H1 (cell line): ENCODE measurements at regions not wholly inside any gene's neighbourhood (a gene's known extent, or its start where the extent isn't known, plus 50 kb on each side); places are given as distances from the start of the nearest gene placed in this dataset.

Source experiments
- CTCF ChIA-PET: fragments of 300-600 bp; sonication (Branson Sonifier 250); formaldehyde crosslinking; loops from one replicate; lab custom pipeline; 2021; ENCODE audit not compliant: partially characterized antibody; lab: Charles Lee
- POLR2A ChIA-PET: fragments of 300-600 bp; sonication (Branson Sonifier 250); formaldehyde crosslinking; loops from one replicate; lab custom pipeline; 2021; ENCODE audit warnings: inconsistent platforms; ENCODE audit not compliant: partially characterized antibody; lab: Charles Lee
- DNase-seq, 2 experiments: peaks; one replicate each; pipeline versions ENCODE4 v3.0.0 to v3.0.0-alpha.2; 2010 to 2022; ENCODE audit warnings: low spot score in 2 of 2, low read depth in 1 of 2, mixed read lengths in 1 of 2
- FAIRE-seq: peaks from 2 replicates; lab custom pipeline; 2011; peaks lifted over from hg19 to GRCh38; lab: Jason Lieb, UNC
- H2AFZ ChIP-seq: 2 replicates; pipeline ENCODE4 v1.8.1; 2012; ENCODE audit warnings: low read length, inconsistent platforms
- H2AK5ac ChIP-seq: 2 replicates; pipeline ENCODE4 v1.6.1; 2013; ENCODE audit warnings: low read depth, low read length
- H2BK120ac ChIP-seq: replicated peaks from 2 replicates; pipeline ENCODE3; 2013; ENCODE audit warnings: low read depth, low read length, inconsistent platforms
- H2BK12ac ChIP-seq: 2 replicates; pipeline ENCODE4 v1.6.1; 2013; ENCODE audit warnings: low read depth, low read length
- H2BK15ac ChIP-seq: 2 replicates; pipeline ENCODE4 v1.6.1; 2013; ENCODE audit warnings: low read length
- H2BK20ac ChIP-seq: 2 replicates; pipeline ENCODE4 v1.6.1; 2013; ENCODE audit warnings: low read length
- H2BK5ac ChIP-seq: 2 replicates; pipeline ENCODE4 v1.6.1; 2013; ENCODE audit warnings: low read depth, low read length
- H3K14ac ChIP-seq: 2 replicates; pipeline ENCODE4 v1.6.1; 2013; ENCODE audit warnings: inconsistent platforms; ENCODE audit not compliant: insufficient read length
- H3K18ac ChIP-seq: 2 replicates; pipeline ENCODE4 v1.6.1; 2013; ENCODE audit warnings: low read length; ENCODE audit errors: extremely low read depth
- H3K23ac ChIP-seq: 2 replicates; pipeline ENCODE4 v1.6.1; 2013; ENCODE audit warnings: inconsistent platforms; ENCODE audit not compliant: insufficient read length
- H3K23me2 ChIP-seq: 2 replicates; pipeline ENCODE4 v1.6.1; 2013; ENCODE audit warnings: low read depth, low read length
- H3K27ac ChIP-seq: 2 replicates; pipeline ENCODE4 v1.6.1; 2011; ENCODE audit warnings: low read depth, low read length, inconsistent platforms
- H3K27me3 ChIP-seq, 4 experiments: replicated peaks in 1 of 4; 1 replicate in 1 of 4; 2 replicates in 3 of 4; pipeline versions ENCODE4 v1.6.1 to v1.8.1; 2011 to 2013; ENCODE audit warnings: low read length in 3 of 4, mild to moderate bottlenecking in 3 of 4, inconsistent platforms in 2 of 4, mixed read lengths in 2 of 4, moderate library complexity in 1 of 4; ENCODE audit not compliant: control insufficient read depth in 3 of 4, insufficient read depth in 3 of 4; ENCODE audit errors: extremely low read depth in 1 of 4
- H3K36me3 ChIP-seq, 4 experiments: 2 replicates each; pipeline versions ENCODE4 v1.6.1 to v1.8.1; 2011 to 2013; ENCODE audit warnings: mild to moderate bottlenecking in 4 of 4, low read length in 3 of 4, moderate library complexity in 2 of 4, control low read depth in 1 of 4, inconsistent platforms in 1 of 4; ENCODE audit not compliant: insufficient read depth in 4 of 4, control insufficient read depth in 2 of 4
- H3K4ac ChIP-seq: replicated peaks from 2 replicates; pipeline ENCODE3; 2013; ENCODE audit warnings: low read length, low read depth, mixed read lengths, inconsistent platforms; ENCODE audit not compliant: insufficient read length
- H3K4me1 ChIP-seq, 4 experiments: replicated peaks in 1 of 4; 1 replicate in 1 of 4; 2 replicates in 3 of 4; pipeline versions ENCODE4 v1.6.1 to v1.8.1; 2011 to 2013; ENCODE audit warnings: low read length in 3 of 4, inconsistent platforms in 2 of 4, mixed read lengths in 1 of 4; ENCODE audit not compliant: insufficient read depth in 4 of 4, control insufficient read depth in 3 of 4
- H3K4me2 ChIP-seq, 2 experiments: 2 replicates each; pipeline versions ENCODE4 v1.6.1 to v1.8.1; 2011 to 2013; ENCODE audit warnings: low read depth in 2 of 2, low read length in 2 of 2, control low read depth in 1 of 2, inconsistent platforms in 1 of 2, mild to moderate bottlenecking in 1 of 2; ENCODE audit not compliant: insufficient read depth in 1 of 2
- H3K4me3 ChIP-seq, 4 experiments: fragments of 200-600, 300-600 bp in 1 of 4; sonication (generic), shearing (Covaris generic), sonication (Bioruptor Twin) in 1 of 4; 2 replicates each; pipeline versions ENCODE4 v1.5.1 to v1.8.1; 2011 to 2016; ENCODE audit warnings: low read length in 4 of 4, low read depth in 3 of 4, control low read depth in 2 of 4, inconsistent platforms in 2 of 4, mild to moderate bottlenecking in 2 of 4, mixed read lengths in 1 of 4, moderate library complexity in 1 of 4; ENCODE audit not compliant: insufficient read depth in 2 of 4; ENCODE audit errors: extremely low read depth in 1 of 4
- H3K56ac ChIP-seq: replicated peaks from 2 replicates; pipeline ENCODE3; 2013; ENCODE audit warnings: low read depth, mild to moderate bottlenecking, mixed read lengths, low read length, inconsistent platforms; ENCODE audit not compliant: insufficient read length
- H3K79me1 ChIP-seq: 2 replicates; pipeline ENCODE4 v1.6.1; 2013; ENCODE audit warnings: low read depth, low read length, control low read depth
- H3K79me2 ChIP-seq, 2 experiments: 2 replicates each; pipeline versions ENCODE4 v1.6.1 to v1.8.1; 2012 to 2013; ENCODE audit warnings: low read length in 2 of 2, mild to moderate bottlenecking in 2 of 2, inconsistent platforms in 1 of 2; ENCODE audit not compliant: insufficient read depth in 2 of 2, control insufficient read depth in 1 of 2
- H3K9ac ChIP-seq, 4 experiments: replicated peaks in 1 of 4; 1 replicate in 1 of 4; 2 replicates in 3 of 4; pipeline versions ENCODE4 v1.6.1 to v1.8.1; 2011 to 2013; ENCODE audit warnings: low read depth in 3 of 4, low read length in 3 of 4, control low read depth in 2 of 4, mild to moderate bottlenecking in 2 of 4, moderate library complexity in 2 of 4, inconsistent platforms in 1 of 4; ENCODE audit errors: extremely low read depth in 1 of 4
- H3K9me3 ChIP-seq, 2 experiments: 2 replicates each; pipeline versions ENCODE4 v1.6.1 to v1.8.1; 2012 to 2013; ENCODE audit warnings: mild to moderate bottlenecking in 2 of 2, moderate library complexity in 2 of 2, control low read depth in 1 of 2, inconsistent platforms in 1 of 2, low read depth in 1 of 2, low read length in 1 of 2, mixed read lengths in 1 of 2; ENCODE audit not compliant: insufficient read depth in 2 of 2
- H4K20me1 ChIP-seq, 2 experiments: replicated peaks in 1 of 2; 2 replicates each; pipeline versions ENCODE3 to v1.8.1; 2011 to 2013; ENCODE audit warnings: inconsistent platforms in 2 of 2, low read length in 2 of 2, mild to moderate bottlenecking in 1 of 2; ENCODE audit not compliant: insufficient read depth in 2 of 2, control insufficient read depth in 1 of 2
- H4K5ac ChIP-seq: 2 replicates; pipeline ENCODE4 v1.6.1; 2013; ENCODE audit warnings: low read length, low read depth, mixed read lengths, inconsistent platforms; ENCODE audit not compliant: insufficient read length
- H4K8ac ChIP-seq: 2 replicates; pipeline ENCODE4 v1.8.0; 2013; ENCODE audit warnings: mild to moderate bottlenecking, moderate library complexity, low read length, inconsistent platforms; ENCODE audit not compliant: insufficient read depth; ENCODE audit errors: extremely low read depth
- H4K91ac ChIP-seq: replicated peaks from 2 replicates; pipeline ENCODE3; 2013; ENCODE audit warnings: low read length, mixed read lengths, inconsistent platforms; ENCODE audit not compliant: insufficient read length
- NRF1 ChIP-seq: IDR thresholded peaks from 2 replicates; pipeline ENCODE4 v1.6.1; 2011; ENCODE audit warnings: mild to moderate bottlenecking, low read depth, low read length, improper control_type of control experiment
- RXRA ChIP-seq: IDR thresholded peaks from 2 replicates; pipeline ENCODE4 v1.6.1; 2011; ENCODE audit warnings: low read depth, mild to moderate bottlenecking, low read length, moderate library complexity; ENCODE audit not compliant: insufficient read depth
- SIN3A ChIP-seq, 2 experiments: IDR thresholded peaks in 1 of 2; conservative IDR thresholded peaks in 1 of 2; 2 replicates each; pipeline ENCODE4 v1.6.1; 2011 to 2012; ENCODE audit warnings: low read length in 2 of 2, improper control_type of control experiment in 1 of 2, low read depth in 1 of 2, mild to moderate bottlenecking in 1 of 2
- SUZ12 ChIP-seq: fragments of 200-600 bp; sonication (generic); IDR thresholded peaks from 2 replicates; pipeline ENCODE4 v1.6.1; 2012; ENCODE audit warnings: mild to moderate bottlenecking, inconsistent platforms, low read length, moderate library complexity, mixed read lengths
- WGBS, 2 experiments: shearing (Covaris generic) in 1 of 2; methylation state at CpG; one replicate each; pipeline versions ENCODE4 v1.1.6 to v1.1.7; 2013 to 2015; ENCODE audit warnings: low lambda C conversion rate in 2 of 2, mixed read lengths in 2 of 2, inconsistent platforms in 1 of 2, low coverage in 1 of 2, missing lambda C conversion rate in 1 of 2; ENCODE audit not compliant: insufficient replicate concordance in 2 of 2, insufficient coverage in 1 of 2, insufficient read length in 1 of 2; ENCODE audit errors: extremely low coverage in 1 of 2, missing lambda C conversion rate in 1 of 2; 5-methylcytosine and 5-hydroxymethylcytosine counted together

- H2BK12ac ChIP-seq: no peak overlapping the region
- 92% methylated on average over 1 of the region's 1 CpG; no CpG with 5 or more reads in 1 of the 2 experiments for WGBS, 2 experiments
- no peaks in the 10 kb centered on the region for H3K9me3 ChIP-seq
- ChIA-PET POLR2A (no interaction called here), CTCF (no interaction called here)
- no peak overlapping the region for H4K91ac ChIP-seq
- no peaks in the 10 kb centered on the region for H4K20me1 ChIP-seq
- no peak overlapping the region for H4K5ac ChIP-seq
- H3K18ac ChIP-seq: no peak overlapping the region; the same call in 1 of the 2 replicates
- H3K79me2 ChIP-seq: no peaks in the 10 kb centered on the region
- H2AFZ ChIP-seq: no peak overlapping the region
- no peak for DNase-seq
- no peak overlapping the region for H3K4ac ChIP-seq
- no peaks in the 10 kb centered on the region for H3K4me1 ChIP-seq
- no peak overlapping the region for H3K23ac ChIP-seq
- no peak overlapping the region for H3K14ac ChIP-seq
- H2BK15ac ChIP-seq: no peak overlapping the region
- H3K27me3 ChIP-seq: no peaks in the 10 kb centered on the region
- H2BK120ac ChIP-seq: no peak overlapping the region
- H3K36me3 ChIP-seq: no peaks in the 10 kb centered on the region
- no peak overlapping the region for H2BK20ac ChIP-seq
- H4K8ac ChIP-seq: no peak overlapping the region
- H2BK5ac ChIP-seq: no peak overlapping the region
- no peak overlapping the region for H3K9ac ChIP-seq
- FAIRE-seq: no peak
- no peak overlapping the region for H3K4me2 ChIP-seq
- TF ChIP-seq SUZ12 (no peak), SIN3A (conservative IDR thresholded peaks at IDR 0.05 in 1 of 2, IDR thresholded peaks at IDR 0.05 in 1 of 2; ENCODE audit: low read depth in 1 of 2, low read length in 2 of 2) (no peak), RXRA (no peak), NRF1 (no peak)
- no peak overlapping the region for H3K56ac ChIP-seq
- no peak overlapping the region for H2AK5ac ChIP-seq
- no peak overlapping the region for H3K4me3 ChIP-seq
- no peaks in the 10 kb centered on the region for H3K23me2 ChIP-seq
- no peak overlapping the region for H3K27ac ChIP-seq
- no peaks in the 10 kb centered on the region for H3K79me1 ChIP-seq
Observed at GRCh38 chr21:27171707-27172106, 204.8 kb upstream of the ADAMTS5 start.
